Inferior parietal cortex (tissue), 1 donor: ENCODE measurements at regions not wholly inside any gene's neighbourhood (a gene's known extent, or its start where the extent isn't known, plus 50 kb on each side); places are given as distances from the start of the nearest gene placed in this dataset.
A peak's percentile ranks its signal among the peaks of the same experiment; 100 is the strongest.

Experiments used
- DNase-seq: peaks from one replicate; pipeline ENCODE4 v3.0.0-alpha.2; 2016; ENCODE audit errors: extremely low spot score

GRCh38 chr13:39858794-39859193, 203.3 kb downstream of the COG6 start:
- DNase-seq, result no peak

- no peak for DNase-seq
Observed at GRCh38 chr13:39859898-39860297, 204.4 kb downstream of the COG6 start.

GRCh38 chr13:39862900-39863299, 207.4 kb downstream of the COG6 start:
- no peak for DNase-seq

- DNase-seq, result no peak
Observed at GRCh38 chr13:39864221-39864620, 208.8 kb downstream of the COG6 start.

GRCh38 chr13:39866722-39867121, 211.3 kb downstream of the COG6 start:
- no peak for DNase-seq

- DNase-seq, result no peak
Observed at GRCh38 chr13:39867807-39868206, 212.3 kb downstream of the COG6 start.

- DNase-seq, result peak; percentile 10
Observed at GRCh38 chr13:39870197-39870747, 214.8 kb downstream of the COG6 start.

GRCh38 chr13:39874331-39875053, 219.0 kb downstream of the COG6 start:
- DNase-seq, result no peak

GRCh38 chr13:39875111-39875987, 219.9 kb downstream of the COG6 start:
- no peak for DNase-seq

GRCh38 chr13:39876258-39876657, 220.8 kb downstream of the COG6 start:
- no peak for DNase-seq

- DNase-seq, result no peak
Observed at GRCh38 chr13:39877134-39877533, 221.7 kb downstream of the COG6 start.

- no peak for DNase-seq
Observed at GRCh38 chr13:39879286-39880035, 224.0 kb downstream of the COG6 start.

GRCh38 chr13:39881383-39881782, 225.9 kb downstream of the COG6 start:
- no peak for DNase-seq

GRCh38 chr13:39881887-39882286, 226.4 kb downstream of the COG6 start:
- DNase-seq, result no peak

GRCh38 chr13:39884166-39884565, 228.7 kb downstream of the COG6 start:
- no peak for DNase-seq

GRCh38 chr13:39886336-39886735, 230.9 kb downstream of the COG6 start:
- no peak for DNase-seq

- no peak for DNase-seq
Observed at GRCh38 chr13:39887387-39887786, 231.9 kb downstream of the COG6 start.

- no peak for DNase-seq
Observed at GRCh38 chr13:39888865-39889810, 233.7 kb downstream of the COG6 start.

- DNase-seq, result no peak
Observed at GRCh38 chr13:39890537-39890936, 235.1 kb downstream of the COG6 start.

- no peak for DNase-seq
Observed at GRCh38 chr13:39892721-39893685, 237.5 kb downstream of the COG6 start.
